HepG2 (cell line): ENCODE measurements at regions not wholly inside any gene's neighbourhood (a gene's known extent, or its start where the extent isn't known, plus 50 kb on each side); places are given as distances from the start of the nearest gene placed in this dataset.
A peak's percentile ranks its signal among the peaks of the same experiment; 100 is the strongest.

Experiments used
- FOXM1 ChIP-seq: sonication (generic); formaldehyde crosslinking; IDR thresholded peaks from 2 replicates; pipeline ENCODE4 v1.5.0; 2020; ENCODE audit warnings: missing genetic modification reagents
- MEIS2 ChIP-seq: sonication (generic); formaldehyde crosslinking; IDR thresholded peaks from 2 replicates; pipeline ENCODE4 v1.9.0; 2021; ENCODE audit warnings: mild to moderate bottlenecking, missing genetic modification reagents
- SMAD9 ChIP-seq: sonication (generic); formaldehyde crosslinking; IDR thresholded peaks from 2 replicates; pipeline ENCODE4 v1.5.1; 2020; ENCODE audit warnings: mild to moderate bottlenecking, missing genetic modification reagents
- SNRNP70 ChIP-seq: fragments of 200-400 bp; formaldehyde crosslinking; IDR thresholded peaks from 2 replicates; pipeline ENCODE4 v1.6.1; 2017; ENCODE audit warnings: mild to moderate bottlenecking, low read depth, low read length, moderate library complexity
- SRY ChIP-seq: sonication (generic); formaldehyde crosslinking; IDR thresholded peaks from 2 replicates; pipeline ENCODE4 v1.8.0; 2022; ENCODE audit warnings: mild to moderate bottlenecking, missing genetic modification reagents
- ZBTB2 ChIP-seq: sonication (generic); formaldehyde crosslinking; IDR thresholded peaks from 2 replicates; pipeline ENCODE4 v1.8.0; 2022; ENCODE audit warnings: low read depth, missing genetic modification reagents
- ZGPAT ChIP-seq: IDR thresholded peaks from 2 replicates; pipeline ENCODE4 v1.6.1; 2016; ENCODE audit warnings: mild to moderate bottlenecking
- ZMYM3 ChIP-seq: sonication (generic); formaldehyde crosslinking; IDR thresholded peaks from 2 replicates; pipeline ENCODE4 v1.5.1; 2020; ENCODE audit warnings: mild to moderate bottlenecking, missing genetic modification reagents
- ZNF124 ChIP-seq: sonication (generic); formaldehyde crosslinking; IDR thresholded peaks from 2 replicates; pipeline ENCODE4 v1.4.0; 2020; ENCODE audit warnings: missing genetic modification reagents
- ZNF263 ChIP-seq: sonication (generic); formaldehyde crosslinking; IDR thresholded peaks from 2 replicates; pipeline ENCODE4 v1.4.0; 2020; ENCODE audit warnings: missing genetic modification reagents
- ZNF274 ChIP-seq: sonication (generic); formaldehyde crosslinking; IDR thresholded peaks from 2 replicates; pipeline ENCODE4 v1.5.1; 2020; ENCODE audit warnings: mild to moderate bottlenecking, missing genetic modification reagents
- ZNF33B ChIP-seq: sonication (generic); formaldehyde crosslinking; IDR thresholded peaks from 2 replicates; pipeline ENCODE4 v1.5.1; 2020; ENCODE audit warnings: mild to moderate bottlenecking, missing genetic modification reagents
- ZNF414 ChIP-seq: sonication (generic); formaldehyde crosslinking; IDR thresholded peaks from 2 replicates; pipeline ENCODE4 v1.5.0; 2020; ENCODE audit warnings: missing genetic modification reagents
- ZNF512 ChIP-seq: sonication (generic); formaldehyde crosslinking; IDR thresholded peaks from 2 replicates; pipeline ENCODE4 v1.4.0; 2020; ENCODE audit warnings: mild to moderate bottlenecking, missing genetic modification reagents
- ZNF543 ChIP-seq: sonication (generic); formaldehyde crosslinking; IDR thresholded peaks from 2 replicates; pipeline ENCODE4 v1.4.0; 2020; ENCODE audit warnings: mild to moderate bottlenecking, missing genetic modification reagents
- ZNF574 ChIP-seq: sonication (generic); formaldehyde crosslinking; IDR thresholded peaks from 2 replicates; pipeline ENCODE4 v1.4.0; 2020; ENCODE audit warnings: missing genetic modification reagents
- ZNF740 ChIP-seq: sonication (generic); formaldehyde crosslinking; IDR thresholded peaks from 2 replicates; pipeline ENCODE4 v1.4.0; 2020; ENCODE audit warnings: missing genetic modification reagents
- ZNF768 ChIP-seq: sonication (generic); formaldehyde crosslinking; IDR thresholded peaks from 2 replicates; pipeline ENCODE4 v1.4.0; 2020; ENCODE audit warnings: missing genetic modification reagents
- TF ChIP-seq, protein P1 (sequence below): sonication (generic); formaldehyde crosslinking; IDR thresholded peaks from 2 replicates; pipeline ENCODE4 v1.5.1; 2020; ENCODE audit warnings: mild to moderate bottlenecking, moderate library complexity, missing genetic modification reagents

GRCh38 chr2:203650860-203651613 is 55.4 kb upstream of the CD28 start (continued):
- TF ChIP-seq ZGPAT (peak; percentile 80), ZNF274 (CRISPR knock-in tag) (no peak), ZNF263 (CRISPR knock-in tag) (no peak), ZNF574 (CRISPR knock-in tag) (peak; percentile 47), ZNF740 (CRISPR knock-in tag) (no peak), ZMYM3 (CRISPR knock-in tag) (no peak), ZNF124 (0 out of 2 replicates have a peak, but pooled peaks have one; percentile 43), ZNF768 (CRISPR knock-in tag) (no peak), ZNF414 (peak; percentile 52; the same call in 1 of the 2 replicates), SRY (no peak), ZNF512 (CRISPR knock-in tag) (no peak), MEIS2 (CRISPR knock-in tag) (no peak), FOXM1 (CRISPR knock-in tag) (no peak), ZNF33B (CRISPR knock-in tag) (no peak), SNRNP70 (no peak), ZNF543 (CRISPR knock-in tag) (no peak), ZBTB2 (CRISPR knock-in tag) (0 out of 2 replicates have a peak, but pooled peaks have one; percentile 17), SMAD9 (CRISPR knock-in tag) (no peak)
- TF ChIP-seq, protein P1, sequence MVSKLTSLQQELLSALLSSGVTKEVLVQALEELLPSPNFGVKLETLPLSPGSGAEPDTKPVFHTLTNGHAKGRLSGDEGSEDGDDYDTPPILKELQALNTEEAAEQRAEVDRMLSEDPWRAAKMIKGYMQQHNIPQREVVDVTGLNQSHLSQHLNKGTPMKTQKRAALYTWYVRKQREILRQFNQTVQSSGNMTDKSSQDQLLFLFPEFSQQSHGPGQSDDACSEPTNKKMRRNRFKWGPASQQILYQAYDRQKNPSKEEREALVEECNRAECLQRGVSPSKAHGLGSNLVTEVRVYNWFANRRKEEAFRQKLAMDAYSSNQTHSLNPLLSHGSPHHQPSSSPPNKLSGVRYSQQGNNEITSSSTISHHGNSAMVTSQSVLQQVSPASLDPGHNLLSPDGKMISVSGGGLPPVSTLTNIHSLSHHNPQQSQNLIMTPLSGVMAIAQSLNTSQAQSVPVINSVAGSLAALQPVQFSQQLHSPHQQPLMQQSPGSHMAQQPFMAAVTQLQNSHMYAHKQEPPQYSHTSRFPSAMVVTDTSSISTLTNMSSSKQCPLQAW, result no peak; the same call in 1 of the 2 replicates
